ENCODE measurements at regions not wholly inside any gene's neighbourhood (a gene's known extent, or its start where the extent isn't known, plus 50 kb on each side); places are given as distances from the start of the nearest gene placed in this dataset.
"Not testable (repeated sequence)": the region's sequence is repeated elsewhere in the genome, so short reads cannot be mapped to it uniquely, and the experiment has no call there.

DNA sequence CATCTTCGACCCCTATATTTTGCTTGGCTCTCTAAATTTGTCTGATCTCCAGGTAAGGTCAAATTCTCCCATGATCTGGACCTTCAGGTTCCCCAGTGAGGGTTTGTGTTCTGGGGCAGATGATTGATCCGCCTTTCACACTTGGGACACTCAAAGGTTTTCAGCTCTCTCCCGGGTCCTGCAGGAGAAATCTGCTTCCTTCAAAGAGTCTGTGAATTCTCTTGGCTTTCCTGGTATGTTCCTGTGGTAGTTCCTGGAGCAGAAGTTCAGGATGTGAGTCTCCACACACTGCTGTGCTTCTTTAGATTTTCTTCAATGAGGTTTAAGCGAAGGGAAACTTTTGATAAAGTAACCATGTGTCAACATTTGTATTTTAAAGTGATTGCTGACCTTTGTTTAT, 318.0 kb downstream of the TAF11L14 start:
- TF ChIP-seq, protein P1, sequence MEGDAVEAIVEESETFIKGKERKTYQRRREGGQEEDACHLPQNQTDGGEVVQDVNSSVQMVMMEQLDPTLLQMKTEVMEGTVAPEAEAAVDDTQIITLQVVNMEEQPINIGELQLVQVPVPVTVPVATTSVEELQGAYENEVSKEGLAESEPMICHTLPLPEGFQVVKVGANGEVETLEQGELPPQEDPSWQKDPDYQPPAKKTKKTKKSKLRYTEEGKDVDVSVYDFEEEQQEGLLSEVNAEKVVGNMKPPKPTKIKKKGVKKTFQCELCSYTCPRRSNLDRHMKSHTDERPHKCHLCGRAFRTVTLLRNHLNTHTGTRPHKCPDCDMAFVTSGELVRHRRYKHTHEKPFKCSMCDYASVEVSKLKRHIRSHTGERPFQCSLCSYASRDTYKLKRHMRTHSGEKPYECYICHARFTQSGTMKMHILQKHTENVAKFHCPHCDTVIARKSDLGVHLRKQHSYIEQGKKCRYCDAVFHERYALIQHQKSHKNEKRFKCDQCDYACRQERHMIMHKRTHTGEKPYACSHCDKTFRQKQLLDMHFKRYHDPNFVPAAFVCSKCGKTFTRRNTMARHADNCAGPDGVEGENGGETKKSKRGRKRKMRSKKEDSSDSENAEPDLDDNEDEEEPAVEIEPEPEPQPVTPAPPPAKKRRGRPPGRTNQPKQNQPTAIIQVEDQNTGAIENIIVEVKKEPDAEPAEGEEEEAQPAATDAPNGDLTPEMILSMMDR (IDR thresholded peaks at IDR 0.05; ENCODE audit: low read depth, low read length, missing control alignments), result no peak
- no peak overlapping the region for H3K4me3 ChIP-seq (replicated peaks; ENCODE audit: low read depth, low read length)
- DNase-seq (ENCODE audit: extremely low read depth, low read depth), result no peak

DNA sequence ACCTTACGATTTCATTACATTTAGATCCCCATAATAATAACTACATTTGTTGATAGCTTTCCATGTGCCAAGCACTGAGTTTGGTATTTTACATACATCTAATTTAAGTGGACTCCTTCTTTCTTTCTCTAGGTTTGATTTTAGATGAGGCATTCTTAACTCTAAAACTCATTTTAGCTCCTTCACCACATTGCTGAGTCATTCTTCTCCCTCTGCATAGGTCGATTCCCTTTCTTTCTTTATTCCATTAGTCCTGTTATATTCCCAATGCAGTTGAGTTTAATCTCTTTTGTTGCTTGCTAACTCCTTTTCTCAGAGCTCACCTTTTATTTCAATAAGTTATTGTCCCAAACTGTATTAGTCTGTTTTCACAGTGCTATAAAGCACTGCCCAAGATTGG, 329.8 kb downstream of the TAF11L14 start:
- no peak for DNase-seq (ENCODE audit: extremely low read depth, low read depth)
- TF ChIP-seq, protein P1 (IDR thresholded peaks at IDR 0.05; ENCODE audit: low read depth, low read length, missing control alignments), result no peak

DNA sequence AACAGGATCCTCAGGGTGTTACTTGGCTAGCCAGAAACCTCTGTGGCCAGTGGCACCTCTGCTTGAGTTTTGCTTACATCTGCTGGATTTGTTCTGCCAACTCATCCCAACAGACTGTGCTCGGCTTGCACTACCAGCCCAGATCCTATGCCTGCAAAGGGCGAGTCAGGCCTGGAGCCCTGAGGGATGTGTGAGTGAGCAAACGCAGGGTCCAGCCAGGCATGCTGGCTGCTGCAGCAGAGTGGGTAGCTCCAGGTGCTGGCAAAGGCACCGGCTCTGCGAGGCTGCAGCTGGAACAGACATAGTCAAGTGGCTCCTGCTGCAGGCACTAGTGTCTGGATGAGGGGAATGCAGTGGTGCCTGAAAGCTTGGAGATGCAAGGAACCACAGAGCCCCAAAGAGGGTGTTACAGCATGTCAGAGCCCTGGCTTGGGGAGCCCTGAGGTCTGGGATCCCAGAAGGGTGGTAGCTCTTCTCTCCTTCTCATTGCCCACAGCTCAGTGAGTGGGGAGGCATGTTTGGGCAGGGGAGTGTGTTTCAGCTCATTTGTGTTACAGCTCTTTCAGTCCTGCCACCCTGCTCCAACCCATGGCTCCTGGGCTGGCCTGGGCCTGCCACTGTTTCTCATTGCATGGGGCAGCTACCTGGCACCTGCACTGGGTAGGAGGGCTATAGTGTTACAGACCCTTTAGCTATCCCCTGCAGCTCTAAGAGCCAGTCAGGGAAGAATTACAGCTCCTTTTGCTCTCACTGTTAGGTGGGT, 332.6 kb downstream of the TAF11L14 start:
- DNase-seq (ENCODE audit: extremely low read depth, low read depth), result no peak
- H3K4me3 ChIP-seq (replicated peaks; ENCODE audit: low read depth, low read length), result no peak overlapping the region
- TF ChIP-seq, protein P1 (IDR thresholded peaks at IDR 0.05; ENCODE audit: low read depth, low read length, missing control alignments), result no peak

More for the DNA sequence above, 329.8 kb downstream of the TAF11L14 start:
- H3K4me3 ChIP-seq (replicated peaks; ENCODE audit: low read depth, low read length), result no peak overlapping the region

DNA sequence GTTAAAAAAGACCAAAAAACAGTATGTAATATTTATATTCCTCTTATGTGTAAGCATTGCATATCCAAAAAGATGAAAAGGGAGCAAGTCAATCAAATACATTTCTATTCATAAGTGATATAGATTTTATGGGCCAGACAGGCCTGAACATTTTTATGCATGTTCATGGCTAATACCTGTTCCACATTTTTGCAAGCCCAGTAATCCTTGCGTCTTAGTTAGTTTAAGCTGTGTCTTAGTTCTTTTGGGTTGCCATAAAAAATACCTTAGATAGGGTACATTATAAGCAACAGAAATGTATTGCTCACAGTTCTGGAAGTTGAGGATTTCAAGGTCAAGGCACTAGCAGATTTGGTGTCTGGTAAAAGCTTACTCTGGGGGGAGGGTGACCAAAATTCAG, 342.1 kb downstream of the TAF11L14 start:
- DNase-seq (ENCODE audit: extremely low read depth, low read depth), result no peak
- H3K4me3 ChIP-seq (replicated peaks; ENCODE audit: low read depth, low read length), result no peak overlapping the region
- TF ChIP-seq, protein P1 (IDR thresholded peaks at IDR 0.05; ENCODE audit: low read depth, low read length, missing control alignments), result no peak

DNA sequence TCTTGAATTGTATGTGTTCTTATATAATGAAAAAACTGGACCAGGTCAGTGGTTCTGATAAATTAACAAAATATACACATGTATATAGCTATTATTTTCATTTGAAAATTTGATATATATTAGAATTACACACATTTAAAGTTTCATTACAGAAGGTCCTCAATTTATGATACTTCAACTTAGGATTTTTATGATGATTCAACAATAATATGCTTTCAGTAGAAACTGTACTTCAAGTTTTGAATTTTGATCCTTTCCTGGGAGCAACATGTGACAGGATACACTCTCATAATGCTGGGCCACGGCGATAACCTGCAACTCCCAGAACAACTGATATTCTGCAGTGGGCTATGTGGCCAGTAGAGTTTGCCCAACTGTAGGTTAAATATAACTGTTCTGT, 344.7 kb downstream of the TAF11L14 start:
- H3K4me3 ChIP-seq (replicated peaks; ENCODE audit: low read depth, low read length), result no peak overlapping the region
- TF ChIP-seq, protein P1 (IDR thresholded peaks at IDR 0.05; ENCODE audit: low read depth, low read length, missing control alignments), result no peak
- DNase-seq (ENCODE audit: extremely low read depth, low read depth), result no peak

DNA sequence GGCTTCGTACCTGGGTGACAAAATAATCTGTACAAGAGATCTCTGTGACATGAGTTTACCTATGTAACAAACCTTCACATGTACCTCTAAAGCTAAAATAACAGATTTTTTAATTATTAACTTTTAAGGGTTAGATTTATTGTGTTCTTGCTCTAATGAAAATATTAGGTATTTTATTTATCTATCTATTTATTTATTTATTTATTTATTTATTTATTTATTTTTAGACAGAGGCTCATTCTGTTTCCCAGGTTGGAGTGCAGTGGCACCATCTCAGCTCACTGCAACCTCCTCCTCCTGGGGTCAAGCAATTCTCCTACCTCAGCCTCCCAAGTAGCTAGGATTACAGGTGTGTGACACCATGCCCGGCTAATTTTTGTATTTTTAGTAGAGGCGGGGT, 348.4 kb downstream of the TAF11L14 start:
- not testable (repeated sequence) for DNase-seq (ENCODE audit: extremely low read depth, low read depth); H3K4me3 ChIP-seq (replicated peaks; ENCODE audit: low read depth, low read length)

DNA sequence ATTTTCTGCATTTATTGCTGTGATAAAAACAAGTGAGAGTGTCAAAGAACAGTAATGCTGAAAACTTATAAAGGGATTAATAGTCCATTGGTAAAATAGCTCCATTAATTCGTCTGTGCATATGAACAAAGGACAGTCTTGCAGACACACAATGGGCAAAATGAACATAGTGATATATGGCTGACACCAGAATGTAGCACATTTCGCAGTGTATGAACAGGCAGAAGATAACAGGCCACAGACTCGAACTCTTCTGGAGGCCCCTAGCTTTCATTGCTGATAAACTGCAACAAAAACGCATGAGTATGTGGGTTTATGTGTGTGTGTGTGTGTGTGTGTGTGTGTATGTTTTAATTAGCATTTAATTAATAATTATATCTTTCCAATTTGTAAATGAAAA, 354.8 kb downstream of the TAF11L14 start:
- no peak overlapping the region for H3K4me3 ChIP-seq (replicated peaks; ENCODE audit: low read depth, low read length)
- TF ChIP-seq, protein P1 (IDR thresholded peaks at IDR 0.05; ENCODE audit: low read depth, low read length, missing control alignments), result no peak
- no peak for DNase-seq (ENCODE audit: extremely low read depth, low read depth)

Data from HFF-Myc (cell line).